Limb (tissue), 2 donors: ENCODE measurements at regions not wholly inside any gene's neighbourhood (a gene's known extent, or its start where the extent isn't known, plus 50 kb on each side); places are given as distances from the start of the nearest gene placed in this dataset.

Experiments
- DNase-seq, 2 donors: peaks; one replicate each; pipeline ENCODE4 v3.0.0-alpha.2; 2016; ENCODE audit errors: extremely low spot score in 2 of 2

- DNase-seq, result no peak
Observed at GRCh38 chr16:80081846-80082245, 458.9 kb upstream of the DYNLRB2 start.

- DNase-seq, result no peak
Observed at GRCh38 chr16:80080287-80080851, 460.4 kb upstream of the DYNLRB2 start.

- no peak for DNase-seq
Observed at GRCh38 chr16:80079072-80079471, 461.7 kb upstream of the DYNLRB2 start.

GRCh38 chr16:80077696-80078095 is 463.1 kb upstream of the DYNLRB2 start:
- no peak for DNase-seq

- no peak for DNase-seq
Observed at GRCh38 chr16:80074329-80074728, 466.5 kb upstream of the DYNLRB2 start.

GRCh38 chr16:80071964-80072456 is 468.8 kb upstream of the DYNLRB2 start:
- no peak for DNase-seq

GRCh38 chr16:80066805-80067580 is 466.5 kb upstream of the MAF start:
- DNase-seq, result no peak

GRCh38 chr16:80065541-80065940 is 465.0 kb upstream of the MAF start:
- DNase-seq, result no peak

- DNase-seq, result no peak
Observed at GRCh38 chr16:80063713-80064069, 463.2 kb upstream of the MAF start.

GRCh38 chr16:80063031-80063712 is 462.6 kb upstream of the MAF start:
- peak in 1 of 2 donors; percentile 33 for DNase-seq

GRCh38 chr16:80062361-80063030 is 462.0 kb upstream of the MAF start:
- DNase-seq, result no peak

GRCh38 chr16:80060470-80060869 is 459.9 kb upstream of the MAF start:
- DNase-seq, result no peak

- no peak for DNase-seq
Observed at GRCh38 chr16:80059836-80060235, 459.3 kb upstream of the MAF start.

- peak; percentile 53 to 56 for DNase-seq
Observed at GRCh38 chr16:80058214-80058613, 457.7 kb upstream of the MAF start.

GRCh38 chr16:80056324-80056723 is 455.8 kb upstream of the MAF start:
- no peak for DNase-seq

GRCh38 chr16:80055831-80056230 is 455.3 kb upstream of the MAF start:
- no peak for DNase-seq

- no peak for DNase-seq
Observed at GRCh38 chr16:80054647-80055046, 454.1 kb upstream of the MAF start.

GRCh38 chr16:80051040-80051439 is 450.5 kb upstream of the MAF start:
- no peak for DNase-seq

- DNase-seq, result no peak
Observed at GRCh38 chr16:80048250-80048649, 447.7 kb upstream of the MAF start.

GRCh38 chr16:80047842-80048241 is 447.3 kb upstream of the MAF start:
- DNase-seq, result no peak

- DNase-seq, result no peak
Observed at GRCh38 chr16:80046848-80047247, 446.3 kb upstream of the MAF start.

- no peak for DNase-seq
Observed at GRCh38 chr16:80046261-80046660, 445.7 kb upstream of the MAF start.
